Germinal center (tissue), 1 donor: ENCODE measurements at regions not wholly inside any gene's neighbourhood (a gene's known extent, or its start where the extent isn't known, plus 50 kb on each side); places are given as distances from the start of the nearest gene placed in this dataset.

Experiments used
- DNase-seq: peaks from one replicate; pipeline ENCODE4 v3.0.0; 2012; ENCODE audit warnings: mixed read lengths, low spot score

GRCh38 chr13:73610799-73611592 lies 523.2 kb downstream of the KLF12 start:
- no peak for DNase-seq

DNA sequence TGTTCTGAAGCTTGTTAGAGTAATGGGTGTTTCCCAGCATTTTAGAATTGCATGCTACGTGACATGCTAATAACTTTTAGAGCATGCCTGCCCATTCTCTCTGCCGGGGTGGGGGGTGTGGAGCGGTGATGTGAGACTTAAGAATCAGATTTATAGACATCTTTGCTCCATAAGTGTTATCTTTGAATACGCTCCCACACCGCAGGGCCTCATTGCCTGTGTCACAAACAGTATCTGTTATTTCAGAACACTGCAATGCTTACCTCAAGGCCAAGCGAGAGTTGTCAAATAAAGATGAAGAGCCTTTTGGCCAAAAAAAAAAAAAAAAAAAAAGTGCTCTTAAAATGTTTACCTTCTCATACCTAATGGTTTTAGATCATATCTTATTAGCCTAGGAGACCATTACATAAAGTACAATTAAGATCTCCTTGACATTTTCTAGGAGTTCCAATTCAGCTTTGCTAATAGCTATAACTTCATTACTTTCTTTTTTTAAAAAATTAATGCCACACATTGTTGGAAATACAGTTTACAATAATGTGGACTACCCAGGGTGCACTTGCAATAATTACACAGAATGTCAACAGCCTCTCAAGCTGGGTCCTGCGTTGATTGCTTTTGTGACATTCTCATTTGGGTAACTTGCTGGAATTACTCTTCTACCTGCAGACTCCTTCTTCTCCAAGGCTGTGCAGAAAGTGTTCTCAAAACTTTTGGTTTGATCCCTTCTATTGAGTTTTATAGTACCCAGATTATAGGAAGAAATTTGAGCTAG lies 525.3 kb downstream of the KLF12 start:
- no peak for DNase-seq

DNA sequence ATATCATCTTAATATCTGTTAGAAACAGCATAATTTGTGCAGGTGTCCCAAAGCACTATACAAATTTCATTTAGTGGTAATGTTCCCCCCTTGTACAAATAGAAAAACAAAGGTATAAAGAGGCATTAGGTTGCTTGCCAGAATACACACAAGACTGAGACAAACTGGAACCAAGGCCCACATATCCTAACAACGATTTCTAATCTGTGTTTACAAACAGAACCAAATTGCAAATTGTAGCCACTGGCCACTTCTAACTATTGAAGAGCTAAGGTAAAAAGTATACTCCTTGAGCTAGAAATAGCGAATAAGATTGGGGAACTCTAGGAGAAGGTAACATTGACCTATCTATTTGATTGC lies 526.1 kb downstream of the KLF12 start:
- no peak for DNase-seq

GRCh38 chr13:73607489-73608156 lies 526.6 kb downstream of the KLF12 start:
- no peak for DNase-seq

DNA sequence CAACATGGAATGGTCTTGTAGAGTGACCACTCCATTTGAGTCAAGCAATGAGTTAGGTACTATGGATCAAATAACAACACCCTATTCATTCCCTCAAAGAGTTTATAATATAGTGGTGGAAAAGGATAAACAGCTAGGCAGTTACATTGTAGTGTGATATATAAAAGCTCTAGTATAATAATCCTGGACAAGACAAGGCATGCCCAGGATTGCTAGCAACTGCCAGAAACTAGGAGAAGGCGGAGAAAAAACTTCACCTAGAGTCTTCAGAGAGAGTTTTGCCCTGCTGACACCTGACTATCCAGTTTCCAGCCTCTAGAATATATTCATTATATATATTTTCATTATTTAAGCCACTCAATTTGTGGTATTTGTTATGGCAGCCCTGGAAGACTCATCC lies 530.6 kb downstream of the KLF12 start:
- no peak for DNase-seq

DNA sequence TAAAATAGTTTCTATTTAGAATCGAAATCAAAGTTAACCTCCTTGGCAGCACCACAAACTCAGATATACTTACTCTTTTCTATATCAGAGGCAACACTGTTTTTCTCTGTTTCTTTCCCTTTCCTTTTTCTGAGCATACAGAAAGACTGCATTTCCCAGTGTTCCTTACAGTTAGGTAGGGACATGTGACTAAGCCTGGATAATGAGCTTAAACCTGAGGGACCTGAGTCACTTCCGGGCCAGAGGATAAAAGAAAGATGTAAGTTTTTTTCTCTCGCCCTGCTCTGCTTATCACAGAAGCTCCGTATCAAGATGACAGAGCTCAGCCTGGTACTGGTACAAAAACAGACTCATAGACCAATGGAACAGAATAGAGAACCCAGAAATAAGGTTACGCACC lies 531.9 kb downstream of the KLF12 start:
- DNase-seq: no peak

GRCh38 chr13:73601708-73602107 lies 532.5 kb downstream of the KLF12 start:
- no peak for DNase-seq

DNA sequence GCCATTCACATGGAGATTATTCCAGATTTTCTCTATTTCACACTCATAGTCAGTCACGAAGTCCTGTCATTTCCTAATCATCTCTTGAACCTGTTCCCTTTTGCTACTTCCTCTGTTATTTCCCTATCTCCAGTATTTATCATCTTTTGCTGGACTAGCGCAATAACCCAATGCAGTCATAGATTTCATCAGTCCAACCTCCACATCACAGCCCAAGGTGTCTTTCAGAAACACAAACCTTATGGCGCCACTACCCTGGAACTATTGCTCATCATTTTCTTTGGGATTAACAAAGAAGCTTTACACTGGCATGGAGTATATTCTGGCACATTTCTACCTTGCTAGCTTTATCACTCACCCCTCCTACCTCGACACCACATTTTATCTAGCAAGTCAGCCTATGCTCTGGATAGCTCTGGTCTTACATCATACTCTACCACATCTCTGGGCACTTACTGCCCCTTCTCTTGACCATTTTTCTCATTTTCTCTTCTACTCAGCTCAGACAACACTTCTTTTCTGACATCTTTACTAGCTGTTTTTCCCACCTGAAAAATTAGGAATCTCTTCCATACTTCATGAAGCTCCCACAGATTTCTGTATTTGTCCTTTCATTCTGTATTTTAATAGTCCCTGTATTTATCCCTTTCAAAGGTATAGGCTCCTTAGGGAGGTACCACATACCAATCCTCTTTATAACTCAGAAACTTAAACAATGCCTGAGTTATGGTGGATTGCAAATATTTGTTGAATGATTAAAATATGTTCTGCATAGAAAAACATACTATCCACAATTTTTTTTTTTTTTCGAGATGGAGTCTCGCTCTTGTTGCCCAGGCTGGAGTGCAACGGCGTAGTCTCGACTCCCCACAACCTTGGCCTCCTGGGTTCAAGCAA lies 534.7 kb downstream of the KLF12 start:
- DNase-seq: no peak

GRCh38 chr13:73598020-73598712 lies 536.0 kb downstream of the KLF12 start:
- no peak for DNase-seq

GRCh38 chr13:73596382-73596781 lies 537.6 kb downstream of the KLF5 start:
- no peak for DNase-seq

DNA sequence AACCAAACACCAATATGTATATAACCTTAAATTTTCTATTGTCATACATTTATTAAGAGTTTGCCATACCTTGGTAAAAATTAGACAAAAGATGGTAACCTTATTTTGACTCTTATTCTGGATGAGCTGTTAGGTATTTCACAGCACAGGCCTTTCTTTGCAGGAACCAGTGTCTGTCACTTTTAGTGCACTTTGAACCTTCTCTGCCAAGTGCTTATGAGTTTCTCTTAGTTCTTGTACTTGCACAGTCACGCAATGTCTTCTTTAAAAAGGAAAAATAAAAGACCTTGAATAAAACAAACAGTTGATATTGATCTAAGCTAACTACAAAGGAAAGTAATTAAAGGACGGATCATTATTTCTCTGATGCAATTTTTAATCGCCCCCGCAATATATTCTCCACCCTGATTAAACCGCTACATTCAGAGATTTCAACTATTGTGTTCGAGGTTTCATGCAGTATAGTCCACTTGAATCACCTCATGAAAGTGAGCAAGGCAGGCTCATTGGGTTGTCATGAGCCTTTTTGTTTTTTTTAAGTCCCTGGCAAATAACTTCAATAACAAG lies 534.5 kb downstream of the KLF5 start:
- DNase-seq: no peak

DNA sequence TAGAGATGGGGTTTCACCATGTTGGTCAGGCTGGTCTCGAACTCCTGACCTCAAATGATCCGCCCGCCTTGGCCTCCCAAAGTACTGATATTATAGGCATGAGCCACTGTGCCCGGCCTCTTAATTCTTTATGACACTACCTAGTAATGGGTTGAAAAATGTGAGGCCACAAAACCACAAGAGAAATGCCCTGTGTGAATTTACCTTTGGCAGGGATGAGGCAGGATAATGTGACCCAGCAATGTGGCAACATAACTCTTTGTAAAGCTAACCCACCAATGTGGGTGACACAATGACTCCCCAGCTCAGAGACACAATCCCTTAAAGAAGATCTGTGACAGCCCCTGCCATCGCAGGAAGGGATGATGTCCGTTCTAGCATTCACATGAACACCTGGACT lies 533.1 kb downstream of the KLF5 start:
- no peak for DNase-seq

DNA sequence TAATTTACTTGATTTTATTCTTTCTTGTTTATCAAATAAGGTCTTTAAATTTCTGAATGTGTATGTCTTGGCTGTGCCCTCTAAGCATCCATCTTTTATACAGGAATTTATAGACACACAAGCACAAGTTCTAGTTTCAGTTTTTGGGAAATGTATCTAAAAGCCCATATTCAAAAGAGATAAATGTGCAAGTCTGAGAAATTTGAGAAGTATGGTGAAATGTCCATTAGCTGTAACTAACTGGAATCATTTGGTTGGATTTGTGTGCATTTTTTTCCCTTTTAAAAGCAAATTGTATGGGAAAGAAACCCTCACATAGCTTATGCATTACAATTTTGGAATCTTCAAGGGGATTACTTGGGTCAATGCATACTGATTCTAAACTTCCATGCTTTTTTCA lies 532.0 kb downstream of the KLF5 start:
- DNase-seq: no peak

DNA sequence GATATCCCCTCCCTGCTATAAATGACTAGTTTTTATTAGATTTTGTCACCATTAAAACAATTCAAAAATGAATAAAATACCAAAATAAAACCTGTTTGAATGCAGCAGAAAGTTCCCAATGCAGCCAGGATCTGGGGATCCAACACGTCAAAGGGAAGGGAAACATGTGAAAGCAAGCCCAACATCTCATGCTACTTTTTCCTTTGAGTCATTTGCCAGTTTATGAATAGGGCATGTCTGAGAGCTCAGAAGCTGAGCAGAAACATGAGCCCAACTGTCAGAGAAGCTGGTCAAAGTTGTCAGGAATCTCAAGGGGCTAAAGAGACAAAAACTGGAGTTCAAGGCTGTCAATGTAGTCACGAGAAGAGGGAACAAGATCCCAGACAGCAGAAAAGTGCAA lies 526.4 kb downstream of the KLF5 start:
- DNase-seq: no peak

DNA sequence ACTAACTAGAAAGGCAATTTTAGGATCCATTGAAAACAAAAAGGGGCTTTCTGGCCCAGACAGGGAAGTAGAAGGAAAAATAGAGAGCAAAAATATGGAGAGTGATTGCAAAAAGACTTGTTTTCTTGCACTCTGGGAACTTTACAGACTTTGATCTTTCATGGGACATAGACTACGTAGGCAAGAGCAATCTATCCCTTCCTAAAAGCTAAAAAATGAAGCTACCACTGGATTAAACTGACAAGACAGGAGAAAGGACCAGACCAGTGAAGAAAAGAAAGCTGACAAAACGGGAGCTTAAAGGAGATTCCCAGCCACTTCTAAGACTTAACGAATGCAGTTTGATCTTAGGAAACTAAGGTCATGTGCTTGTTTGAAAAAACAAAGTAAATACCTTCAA lies 524.5 kb downstream of the KLF5 start:
- DNase-seq: no peak

- no peak for DNase-seq
Observed at GRCh38 chr13:73580513-73581267, 521.9 kb downstream of the KLF5 start.

DNA sequence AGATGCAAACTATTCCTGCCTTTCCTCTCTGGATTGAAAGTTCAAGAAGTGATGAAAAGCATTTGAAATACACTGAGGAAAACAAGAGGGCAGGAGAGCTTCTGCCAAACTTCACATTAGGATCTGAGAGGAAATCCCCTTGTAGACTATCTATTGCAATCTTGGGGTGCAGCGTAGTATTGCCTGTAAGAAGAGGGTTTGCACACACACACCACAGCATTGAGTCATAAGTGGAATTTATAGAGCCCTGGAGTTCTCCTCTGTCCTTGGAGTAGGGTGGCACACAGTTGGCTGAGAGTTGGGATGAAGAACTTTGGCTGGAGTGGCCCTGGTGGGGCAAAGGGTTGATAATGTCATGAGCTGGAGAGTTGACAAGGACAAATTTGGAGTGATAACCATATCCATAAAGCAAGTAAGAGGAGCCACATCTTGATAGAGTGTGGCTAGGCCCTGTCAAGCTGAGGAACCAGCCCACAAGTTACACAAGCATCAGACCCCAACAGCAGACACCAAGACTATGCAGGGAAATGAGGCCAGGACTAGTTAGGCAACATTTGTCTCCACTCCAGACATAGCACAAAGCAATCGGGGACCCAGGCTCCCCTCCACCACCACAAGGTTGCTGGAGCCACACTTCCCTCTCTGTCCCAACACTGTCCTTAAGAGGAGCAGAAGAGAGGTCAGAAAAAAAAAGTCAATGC lies 520.9 kb downstream of the KLF5 start:
- no peak for DNase-seq

GRCh38 chr13:73578251-73578875 lies 519.6 kb downstream of the KLF5 start:
- DNase-seq: no peak

GRCh38 chr13:73576291-73576690 lies 517.5 kb downstream of the KLF5 start:
- DNase-seq: no peak
